IMR-90 (cell line): ENCODE measurements at regions not wholly inside any gene's neighbourhood (a gene's known extent, or its start where the extent isn't known, plus 50 kb on each side); places are given as distances from the start of the nearest gene placed in this dataset.

ENCODE experiments used
- ATAC-seq: fragments of 200-7000 bp; cut with Tn5 transposase; 2 replicates; pipeline ENCODE4 v1.9.1; 2020; ENCODE audit warnings: low read depth, mild to moderate bottlenecking, moderate library complexity
- BruUV-seq: library from RNA; stranded (reverse); fragments of 400-500 nt; replicated peaks from 2 replicates; lab custom pipeline; 2021; lab: Mats Ljungman, UMichigan
- CTCF ChIA-PET: fragments of 300-600 bp; formaldehyde crosslinking; extraction: SDS; loops from one replicate; lab custom pipeline; 2021; ENCODE audit warnings: antibody characterized with exemption; lab: Yijun Ruan, JAX
- POLR2A ChIA-PET: fragments of 300-600 bp; sonication (Branson Sonifier 250); formaldehyde crosslinking; loops from one replicate; lab custom pipeline; 2022; ENCODE audit warnings: antibody characterized with exemption; ENCODE audit not compliant: unreplicated experiment; lab: Charles Lee
- DNase-seq: peaks from one replicate; pipeline ENCODE4 v3.0.0; 2013
- H2AFZ ChIP-seq: replicated peaks from 2 replicates; pipeline ENCODE3; 2013; ENCODE audit warnings: low read length, mild to moderate bottlenecking; ENCODE audit not compliant: poor library complexity
- H2AK5ac ChIP-seq: 2 replicates; pipeline ENCODE4 v1.6.1; 2013; ENCODE audit warnings: low read depth, low read length, inconsistent platforms
- H2AK9ac ChIP-seq: replicated peaks from 2 replicates; pipeline ENCODE3; 2013; ENCODE audit warnings: mild to moderate bottlenecking, low read depth, low read length, moderate library complexity; ENCODE audit not compliant: poor library complexity
- H2BK120ac ChIP-seq: 2 replicates; pipeline ENCODE4 v1.6.1; 2013; ENCODE audit warnings: low read depth, low read length, inconsistent platforms
- H2BK15ac ChIP-seq: 3 replicates; pipeline ENCODE4 v1.6.1; 2013; ENCODE audit warnings: low read depth, low read length, inconsistent platforms
- H2BK20ac ChIP-seq: 2 replicates; pipeline ENCODE4 v1.6.1; 2013; ENCODE audit warnings: low read depth, mild to moderate bottlenecking, inconsistent platforms, low read length, moderate library complexity
- H2BK5ac ChIP-seq: 2 replicates; pipeline ENCODE4 v1.6.1; 2013; ENCODE audit warnings: mild to moderate bottlenecking, low read depth, low read length, inconsistent platforms; ENCODE audit not compliant: poor library complexity, severe bottlenecking
- H3K14ac ChIP-seq: replicated peaks from 2 replicates; pipeline ENCODE4 v1.6.1; 2013; ENCODE audit warnings: low read depth, low read length, inconsistent platforms
- H3K18ac ChIP-seq: 2 replicates; pipeline ENCODE4 v1.6.1; 2013; ENCODE audit warnings: low read depth, low read length, control low read depth
- H3K23ac ChIP-seq: 2 replicates; pipeline ENCODE4 v1.6.1; 2013; ENCODE audit warnings: low read depth, low read length, inconsistent platforms
- H3K27ac ChIP-seq: 2 replicates; pipeline ENCODE4 v1.5.1; 2013; ENCODE audit warnings: mild to moderate bottlenecking, control low read depth, low read length; ENCODE audit not compliant: insufficient read depth
- H3K27me3 ChIP-seq: 2 replicates; pipeline ENCODE4 v1.6.1; 2013; ENCODE audit warnings: low read length; ENCODE audit not compliant: control insufficient read depth, insufficient read depth
- H3K36me3 ChIP-seq: 2 replicates; pipeline ENCODE4 v1.6.1; 2013; ENCODE audit warnings: low read length, mixed read lengths; ENCODE audit not compliant: control insufficient read depth, insufficient read depth
- H3K4ac ChIP-seq: 2 replicates; pipeline ENCODE4 v1.6.1; 2013; ENCODE audit warnings: low read depth, low read length, inconsistent platforms
- H3K4me1 ChIP-seq: 2 replicates; pipeline ENCODE4 v1.6.1; 2013; ENCODE audit warnings: low read length, mixed read lengths; ENCODE audit not compliant: control insufficient read depth, insufficient read depth
- H3K4me2 ChIP-seq: 2 replicates; pipeline ENCODE4 v1.6.1; 2013; ENCODE audit warnings: low read depth, mild to moderate bottlenecking, control low read depth, low read length, moderate library complexity
- H3K4me3 ChIP-seq: 2 replicates; pipeline ENCODE4 v1.5.1; 2013; ENCODE audit warnings: low read depth, mild to moderate bottlenecking, control low read depth, low read length, moderate library complexity; ENCODE audit not compliant: insufficient read depth
- H3K56ac ChIP-seq: 2 replicates; pipeline ENCODE4 v1.6.1; 2013; ENCODE audit warnings: low read length, inconsistent platforms; ENCODE audit not compliant: insufficient read depth; ENCODE audit errors: extremely low read depth
- H3K79me1 ChIP-seq, 2 experiments: 2 replicates each; pipeline ENCODE4 v1.6.1; 2013; ENCODE audit warnings: low read length in 2 of 2, inconsistent platforms in 1 of 2, low read depth in 1 of 2
- H3K9ac ChIP-seq: 2 replicates; pipeline ENCODE4 v1.6.1; 2013; ENCODE audit warnings: low read depth, low read length, control low read depth
- H3K9me1 ChIP-seq: 2 replicates; pipeline ENCODE4 v1.6.1; 2013; ENCODE audit warnings: low read length, inconsistent platforms; ENCODE audit not compliant: insufficient read depth
- H3K9me3 ChIP-seq: 2 replicates; pipeline ENCODE4 v1.6.1; 2013; ENCODE audit warnings: low read length; ENCODE audit not compliant: control insufficient read depth, insufficient read depth
- H4K20me1 ChIP-seq: 2 replicates; pipeline ENCODE4 v1.6.1; 2013; ENCODE audit warnings: low read length, inconsistent platforms; ENCODE audit not compliant: insufficient read depth
- H4K5ac ChIP-seq: 2 replicates; pipeline ENCODE4 v1.6.1; 2013; ENCODE audit warnings: mild to moderate bottlenecking, low read depth, low read length, control low read depth
- H4K8ac ChIP-seq, 2 experiments: 2 replicates each; pipeline ENCODE4 v1.6.1; 2013; ENCODE audit warnings: low read depth in 2 of 2, low read length in 2 of 2, control low read depth in 1 of 2, inconsistent platforms in 1 of 2
- H4K91ac ChIP-seq: 2 replicates; pipeline ENCODE4 v1.6.1; 2013; ENCODE audit warnings: low read depth, low read length, inconsistent platforms; ENCODE audit not compliant: insufficient read depth
- BHLHE40 ChIP-seq: fragments of 150-350 bp; IDR thresholded peaks from 2 replicates; pipeline ENCODE4 v1.6.1; 2016; ENCODE audit warnings: mild to moderate bottlenecking, low read depth, low read length
- CEBPB ChIP-seq: IDR thresholded peaks from 2 replicates; pipeline ENCODE4 v1.6.1; 2012; ENCODE audit warnings: low read depth, low read length, improper control_type of control experiment
- CHD1 ChIP-seq: IDR thresholded peaks from 2 replicates; pipeline ENCODE4 v1.6.1; 2012; ENCODE audit warnings: low read depth, low read length, improper control_type of control experiment
- FOS ChIP-seq: fragments of 150-350 bp; IDR thresholded peaks from 2 replicates; pipeline ENCODE4 v1.6.1; 2016; ENCODE audit warnings: low read depth, low read length
- MAFK ChIP-seq: IDR thresholded peaks from 2 replicates; pipeline ENCODE4 v1.6.1; 2012; ENCODE audit warnings: low read depth, low read length, improper control_type of control experiment
- MAZ ChIP-seq: IDR thresholded peaks from 2 replicates; pipeline ENCODE4 v1.6.1; 2012; ENCODE audit warnings: low read depth, mild to moderate bottlenecking, low read length, improper control_type of control experiment, moderate library complexity, borderline replicate concordance
- MXI1 ChIP-seq: IDR thresholded peaks from 2 replicates; pipeline ENCODE4 v1.6.1; 2012; ENCODE audit warnings: low read depth, mild to moderate bottlenecking, low read length, moderate library complexity, borderline replicate concordance
- NFE2L2 ChIP-seq: fragments of 150-350 bp; IDR thresholded peaks from 2 replicates; pipeline ENCODE4 v1.6.1; 2016; ENCODE audit warnings: low read depth, mild to moderate bottlenecking, low read length
- POLR2A ChIP-seq: IDR thresholded peaks from 2 replicates; pipeline ENCODE4 v1.6.1; 2012; ENCODE audit warnings: mild to moderate bottlenecking, low read depth, low read length
- RAD21 ChIP-seq: IDR thresholded peaks from 2 replicates; pipeline ENCODE4 v1.6.1; 2012; ENCODE audit warnings: low read length, improper control_type of control experiment
- RCOR1 ChIP-seq: IDR thresholded peaks from 2 replicates; pipeline ENCODE4 v1.6.1; 2012; ENCODE audit warnings: mild to moderate bottlenecking, low read length, improper control_type of control experiment; ENCODE audit not compliant: insufficient replicate concordance
- RFX5 ChIP-seq: IDR thresholded peaks from 2 replicates; pipeline ENCODE4 v1.8.0; 2012; ENCODE audit warnings: low read depth, mild to moderate bottlenecking, low read length, moderate library complexity
- SMC3 ChIP-seq: fragments of 150-350 bp; IDR thresholded peaks from 2 replicates; pipeline ENCODE4 v1.6.1; 2016; ENCODE audit warnings: low read depth, mild to moderate bottlenecking, antibody characterized with exemption, low read length, moderate library complexity
- WGBS, 2 experiments: methylation state at CpG; one replicate each; pipeline versions ENCODE4 v1.1.5 to v1.1.7; 2013; ENCODE audit warnings: missing lambda C conversion rate in 2 of 2; ENCODE audit not compliant: insufficient read length in 1 of 2; ENCODE audit errors: extremely low coverage in 2 of 2; 5-methylcytosine and 5-hydroxymethylcytosine counted together
- dilution Hi-C: fragments of 300-500 bp; cut with HindIII; formaldehyde crosslinking; loops from one replicate; pipeline ENCODE4 v1.14.3; 2018; ENCODE audit warnings: low sequenced_read_pairs; ENCODE audit not compliant: unreplicated experiment
- in situ Hi-C: fragments of 300-500 bp; cut with MboI; formaldehyde crosslinking; loops from 3 replicates; pipeline ENCODE4 v1.14.3; 2019; ENCODE audit warnings: low sequenced_read_pairs, inconsistent platforms, mixed read lengths
- intact Hi-C: fragments of 100-400 bp; cut with micrococcal nuclease; formaldehyde crosslinking; loops from 2 replicates; pipeline ENCODE4 v1.10.0; 2022
- TF ChIP-seq, protein P1 (sequence below): fragments of 150-350 bp; IDR thresholded peaks from 2 replicates; pipeline ENCODE4 v1.6.1; 2016; ENCODE audit warnings: low read depth, mild to moderate bottlenecking, low read length, moderate library complexity, borderline replicate concordance
- TF ChIP-seq, protein P2 (sequence below): conservative IDR thresholded peaks from 2 replicates; pipeline ENCODE4 v1.5.1; 2012; ENCODE audit warnings: mild to moderate bottlenecking, low read depth, low read length, improper control_type of control experiment
- TF ChIP-seq, protein P3 (sequence below): fragments of 150-350 bp; IDR thresholded peaks from 2 replicates; pipeline ENCODE4 v1.6.1; 2017; ENCODE audit warnings: mild to moderate bottlenecking, antibody characterized with exemption, low read length, low read depth

DNA sequence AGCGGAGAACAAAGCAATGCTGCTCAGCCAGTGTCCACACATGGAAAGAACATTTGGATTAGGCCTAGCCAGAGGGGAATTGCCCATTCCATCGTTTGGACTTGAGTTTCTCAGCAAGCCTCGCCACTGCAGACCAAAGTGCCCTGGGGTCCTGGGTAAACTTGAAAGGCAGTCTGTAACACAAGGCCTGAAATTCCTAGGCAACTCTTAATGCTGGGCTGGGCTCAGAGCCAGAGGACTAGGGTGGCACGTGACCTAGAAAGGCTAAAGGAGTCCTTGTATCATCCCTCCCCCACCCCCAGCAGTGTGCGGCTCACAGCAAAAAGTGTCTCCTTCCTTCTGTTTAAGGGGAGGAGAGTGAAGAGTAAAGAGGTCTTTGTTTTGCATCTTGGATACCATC, 210.4 kb upstream of the ARX start:
- Histone ChIP-seq H4K20me1 (no peaks in the 10 kb centered on the region), H3K18ac (no peak overlapping the region), H4K5ac (no peak overlapping the region), H2AK5ac (no peak overlapping the region), H3K27me3 (no peaks in the 10 kb centered on the region), H3K23ac (no peak overlapping the region), H2BK5ac (no peak overlapping the region), H3K14ac (no peak overlapping the region), H3K79me1 (no peaks in the 10 kb centered on the region), H3K56ac (no peak overlapping the region), H2AFZ (no peak overlapping the region), H3K9me1 (no peaks in the 10 kb centered on the region), H4K8ac (no peak overlapping the region), H3K9ac (no peak overlapping the region), H3K9me3 (peaks cover 5% of the 10 kb centered on the region), H3K4ac (no peak overlapping the region), H2BK20ac (no peak overlapping the region), H2AK9ac (no peak overlapping the region), H3K36me3 (no peaks in the 10 kb centered on the region), H3K4me1 (no peaks in the 10 kb centered on the region), H3K27ac (no peak overlapping the region), H4K91ac (no peak overlapping the region), H2BK120ac (no peak overlapping the region), H3K4me2 (no peak overlapping the region), H2BK15ac (no peak overlapping the region), H3K4me3 (no peak overlapping the region)
- WGBS, 2 experiments = 20% methylated on average over 1 of the region's 5 CpGs; no CpG with 5 or more reads in 1 of the 2 experiments
- no peak for DNase-seq
- intact Hi-C loops (no loop called here), dilution Hi-C loops (no loop called here), in situ Hi-C loops (no loop called here)
- ChIA-PET CTCF (no interaction called here), POLR2A (no interaction called here)
- no peak for ATAC-seq
- no peak for TF ChIP-seq SMC3
- TF ChIP-seq MAFK = no peak
- TF ChIP-seq BHLHE40 = no peak
- TF ChIP-seq MAZ = no peak
- no peak for TF ChIP-seq RAD21
- TF ChIP-seq, protein P1, sequence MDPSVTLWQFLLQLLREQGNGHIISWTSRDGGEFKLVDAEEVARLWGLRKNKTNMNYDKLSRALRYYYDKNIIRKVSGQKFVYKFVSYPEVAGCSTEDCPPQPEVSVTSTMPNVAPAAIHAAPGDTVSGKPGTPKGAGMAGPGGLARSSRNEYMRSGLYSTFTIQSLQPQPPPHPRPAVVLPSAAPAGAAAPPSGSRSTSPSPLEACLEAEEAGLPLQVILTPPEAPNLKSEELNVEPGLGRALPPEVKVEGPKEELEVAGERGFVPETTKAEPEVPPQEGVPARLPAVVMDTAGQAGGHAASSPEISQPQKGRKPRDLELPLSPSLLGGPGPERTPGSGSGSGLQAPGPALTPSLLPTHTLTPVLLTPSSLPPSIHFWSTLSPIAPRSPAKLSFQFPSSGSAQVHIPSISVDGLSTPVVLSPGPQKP = no peak
- TF ChIP-seq POLR2A = no peak
- TF ChIP-seq, protein P2, sequence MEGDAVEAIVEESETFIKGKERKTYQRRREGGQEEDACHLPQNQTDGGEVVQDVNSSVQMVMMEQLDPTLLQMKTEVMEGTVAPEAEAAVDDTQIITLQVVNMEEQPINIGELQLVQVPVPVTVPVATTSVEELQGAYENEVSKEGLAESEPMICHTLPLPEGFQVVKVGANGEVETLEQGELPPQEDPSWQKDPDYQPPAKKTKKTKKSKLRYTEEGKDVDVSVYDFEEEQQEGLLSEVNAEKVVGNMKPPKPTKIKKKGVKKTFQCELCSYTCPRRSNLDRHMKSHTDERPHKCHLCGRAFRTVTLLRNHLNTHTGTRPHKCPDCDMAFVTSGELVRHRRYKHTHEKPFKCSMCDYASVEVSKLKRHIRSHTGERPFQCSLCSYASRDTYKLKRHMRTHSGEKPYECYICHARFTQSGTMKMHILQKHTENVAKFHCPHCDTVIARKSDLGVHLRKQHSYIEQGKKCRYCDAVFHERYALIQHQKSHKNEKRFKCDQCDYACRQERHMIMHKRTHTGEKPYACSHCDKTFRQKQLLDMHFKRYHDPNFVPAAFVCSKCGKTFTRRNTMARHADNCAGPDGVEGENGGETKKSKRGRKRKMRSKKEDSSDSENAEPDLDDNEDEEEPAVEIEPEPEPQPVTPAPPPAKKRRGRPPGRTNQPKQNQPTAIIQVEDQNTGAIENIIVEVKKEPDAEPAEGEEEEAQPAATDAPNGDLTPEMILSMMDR = no peak
- TF ChIP-seq RCOR1 = no peak
- no peak for TF ChIP-seq FOS
- TF ChIP-seq CHD1 = no peak
- no peak for TF ChIP-seq MXI1
- TF ChIP-seq, protein P3, sequence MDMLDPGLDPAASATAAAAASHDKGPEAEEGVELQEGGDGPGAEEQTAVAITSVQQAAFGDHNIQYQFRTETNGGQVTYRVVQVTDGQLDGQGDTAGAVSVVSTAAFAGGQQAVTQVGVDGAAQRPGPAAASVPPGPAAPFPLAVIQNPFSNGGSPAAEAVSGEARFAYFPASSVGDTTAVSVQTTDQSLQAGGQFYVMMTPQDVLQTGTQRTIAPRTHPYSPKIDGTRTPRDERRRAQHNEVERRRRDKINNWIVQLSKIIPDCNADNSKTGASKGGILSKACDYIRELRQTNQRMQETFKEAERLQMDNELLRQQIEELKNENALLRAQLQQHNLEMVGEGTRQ = no peak
- TF ChIP-seq NFE2L2 = no peak
- no peak for TF ChIP-seq RFX5
- no peak for TF ChIP-seq CEBPB
- BruUV-seq = no TSS peak
